Dedifferentiated amniotic fluid mesenchymal stem cell (primary cell): ENCODE measurements at regions not wholly inside any gene's neighbourhood (a gene's known extent, or its start where the extent isn't known, plus 50 kb on each side); places are given as distances from the start of the nearest gene placed in this dataset.
"Not testable (repeated sequence)": the region's sequence is repeated elsewhere in the genome, so short reads cannot be mapped to it uniquely, and the experiment has no call there.

Experiments
- DNase-seq: peaks from one replicate; pipeline ENCODE4 v3.0.0-alpha.2; 2016; ENCODE audit errors: extremely low spot score

DNA sequence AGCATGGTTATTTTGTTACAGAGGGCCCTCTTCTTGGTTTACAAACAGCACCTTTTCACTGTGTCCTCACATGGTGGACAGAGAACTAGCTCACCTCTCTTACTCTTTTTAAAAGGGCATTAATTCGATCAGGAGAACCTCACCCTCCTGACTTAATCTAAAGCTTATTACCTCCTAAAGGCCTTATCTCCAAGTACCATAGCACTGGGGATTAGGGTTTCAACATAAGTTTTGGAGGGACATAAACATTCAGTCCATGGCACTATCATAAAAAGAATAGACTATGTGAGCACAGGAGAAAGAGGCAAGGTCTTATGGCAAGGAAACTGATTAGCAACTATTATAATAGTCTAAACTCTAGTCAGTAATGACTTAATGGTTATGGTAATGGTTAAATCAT, 736.2 kb upstream of the ADGRB3 start:
- no peak for DNase-seq

DNA sequence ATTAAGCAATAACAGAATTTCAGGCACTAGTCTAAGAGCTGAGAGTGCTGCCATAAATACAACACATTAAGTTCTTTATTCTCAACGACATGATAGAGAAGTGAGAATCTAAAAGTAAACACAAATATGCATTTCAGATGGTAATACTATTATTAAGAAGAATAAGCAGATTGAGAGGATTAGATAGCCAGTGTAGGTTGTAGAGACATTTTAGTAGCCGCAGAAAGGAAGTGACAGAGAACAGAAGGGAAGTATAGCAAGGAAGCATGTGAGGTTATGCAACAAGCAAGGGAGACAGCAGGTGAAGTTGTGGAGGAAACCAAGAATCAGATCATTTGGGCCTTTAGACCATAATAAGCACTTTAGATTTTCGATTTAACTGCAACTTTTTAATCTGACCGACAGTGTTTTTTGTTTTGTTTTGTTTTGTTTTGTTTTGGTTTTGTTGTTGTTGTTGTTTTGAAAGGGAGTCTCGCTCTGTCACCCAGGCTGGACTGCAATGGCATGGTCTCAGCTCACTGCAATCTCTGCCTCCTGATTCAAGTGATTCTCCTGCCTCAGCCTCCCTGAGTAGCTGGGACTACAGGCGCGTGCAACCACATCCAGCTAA, 737.0 kb upstream of the ADGRB3 start:
- DNase-seq, result no peak

- DNase-seq, result no peak
Observed at GRCh38 chr6:67896476-67896875, 738.6 kb upstream of the ADGRB3 start.

DNA sequence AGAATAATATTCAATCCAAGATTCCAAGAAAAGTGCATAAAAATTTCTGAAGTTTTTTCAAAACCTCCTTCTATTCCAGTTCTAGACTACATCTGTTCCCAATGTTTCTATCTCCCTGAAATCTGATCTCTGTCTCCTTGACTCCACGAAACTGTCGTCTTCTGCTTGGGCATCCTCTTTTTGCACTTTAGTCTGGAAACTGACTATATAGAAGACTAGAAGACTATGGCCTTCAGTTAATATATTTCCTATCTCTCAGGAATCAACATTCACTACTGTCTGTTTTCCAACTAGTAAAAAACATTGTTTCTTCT, 745.4 kb upstream of the ADGRB3 start:
- no peak for DNase-seq

DNA sequence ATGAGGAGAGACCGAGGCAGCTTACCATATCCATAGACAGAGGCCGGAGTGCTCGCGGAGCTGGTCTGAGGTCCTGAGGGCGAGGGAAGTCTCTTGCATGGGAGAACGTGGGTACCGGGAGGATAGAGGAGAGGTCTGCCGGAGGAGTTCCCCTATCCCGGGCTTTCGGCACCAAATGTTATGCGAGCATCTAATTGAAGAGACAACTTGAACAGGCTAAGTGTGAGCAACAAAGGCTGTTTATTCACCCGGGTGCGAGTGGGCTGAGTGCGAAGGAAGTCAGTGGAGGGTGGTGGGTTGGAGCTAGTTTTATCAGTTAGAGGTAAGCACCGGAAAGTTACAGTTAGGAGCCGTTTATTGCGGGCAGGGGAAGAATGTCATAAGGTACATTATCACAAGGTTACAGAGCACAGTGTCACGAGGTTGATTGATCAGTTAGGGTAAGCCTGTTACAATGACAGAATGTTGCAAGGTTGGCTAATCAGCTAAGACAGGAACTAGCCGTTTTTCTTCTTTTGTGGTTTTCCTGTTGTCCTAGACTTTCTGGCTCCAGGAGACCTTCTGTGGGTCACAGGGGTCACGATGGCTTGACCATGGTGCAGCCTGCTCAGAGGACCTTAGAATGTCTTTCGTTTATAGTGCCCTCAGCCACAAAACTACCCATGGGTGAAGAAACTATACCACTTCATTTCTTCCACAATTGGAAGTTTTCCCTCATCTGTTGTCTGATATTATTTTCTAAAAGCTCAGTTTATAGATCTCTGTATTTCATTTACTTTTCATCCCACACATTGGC, 746.0 kb upstream of the ADGRB3 start:
- no peak for DNase-seq

- DNase-seq, result no peak
Observed at GRCh38 chr6:67888546-67888885, 746.6 kb upstream of the ADGRB3 start.

DNA sequence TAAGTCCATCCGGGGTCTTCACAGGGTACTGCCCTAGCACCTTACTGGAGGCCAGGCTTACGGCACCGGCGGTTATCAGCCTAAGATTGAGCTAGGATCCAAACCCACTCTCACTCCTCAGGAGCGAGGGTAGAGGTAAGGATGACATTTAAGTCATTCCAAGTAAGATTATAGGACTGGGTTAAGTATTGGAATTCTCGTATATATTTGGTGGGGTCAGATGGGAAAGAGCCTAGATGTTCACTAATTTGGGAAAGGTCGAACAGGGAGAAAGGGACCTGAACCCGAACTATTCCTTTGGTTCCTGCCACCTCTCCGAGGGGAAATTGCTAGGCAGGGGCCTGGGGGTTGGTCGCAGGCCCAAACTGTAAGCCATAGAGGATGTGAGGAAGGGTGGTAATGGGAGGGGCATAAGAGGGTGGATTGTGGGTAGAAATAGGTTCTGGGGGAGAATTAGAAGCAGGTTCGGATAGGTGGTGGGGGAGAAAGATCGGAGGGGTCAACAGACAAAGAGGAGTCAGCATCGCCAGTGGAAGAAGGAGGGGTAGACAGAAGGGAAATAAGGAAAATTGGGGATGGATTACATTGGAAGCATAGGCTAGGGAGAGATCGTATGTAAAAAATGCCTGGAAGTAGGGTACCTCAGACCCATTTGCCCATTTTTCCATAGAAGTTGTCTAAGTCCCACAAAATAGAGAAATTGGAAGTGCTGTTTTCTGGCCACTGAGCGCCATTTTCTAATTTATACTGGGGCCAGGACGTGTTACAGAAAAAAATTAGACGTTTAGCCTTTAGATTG, 747.1 kb upstream of the ADGRB3 start:
- no peak for DNase-seq

GRCh38 chr6:67887419-67887746, 747.7 kb upstream of the ADGRB3 start:
- DNase-seq, result no peak

DNA sequence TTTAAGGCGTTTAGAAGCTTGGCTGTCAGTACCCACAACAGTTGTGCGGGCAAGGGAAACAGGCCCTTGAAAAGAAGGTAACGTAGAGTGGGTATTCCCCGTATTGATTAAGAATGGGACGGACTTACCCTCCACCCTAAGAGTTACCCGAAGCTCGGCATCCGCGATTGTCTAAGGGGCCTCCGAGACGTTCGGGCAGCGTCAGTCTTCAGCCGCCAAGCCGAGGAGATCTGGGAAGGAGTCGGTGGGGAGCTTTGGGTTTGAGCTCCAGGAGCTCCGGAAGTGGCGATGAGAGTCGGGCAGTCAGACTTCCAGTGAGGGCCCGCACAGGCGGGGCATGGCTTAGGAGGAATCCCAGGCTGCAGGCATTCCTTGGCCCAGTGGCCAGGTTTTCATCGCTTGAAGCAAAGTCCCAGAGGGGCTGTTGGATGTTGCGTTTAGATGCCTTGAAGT, 748.2 kb upstream of the ADGRB3 start:
- no peak for DNase-seq

DNA sequence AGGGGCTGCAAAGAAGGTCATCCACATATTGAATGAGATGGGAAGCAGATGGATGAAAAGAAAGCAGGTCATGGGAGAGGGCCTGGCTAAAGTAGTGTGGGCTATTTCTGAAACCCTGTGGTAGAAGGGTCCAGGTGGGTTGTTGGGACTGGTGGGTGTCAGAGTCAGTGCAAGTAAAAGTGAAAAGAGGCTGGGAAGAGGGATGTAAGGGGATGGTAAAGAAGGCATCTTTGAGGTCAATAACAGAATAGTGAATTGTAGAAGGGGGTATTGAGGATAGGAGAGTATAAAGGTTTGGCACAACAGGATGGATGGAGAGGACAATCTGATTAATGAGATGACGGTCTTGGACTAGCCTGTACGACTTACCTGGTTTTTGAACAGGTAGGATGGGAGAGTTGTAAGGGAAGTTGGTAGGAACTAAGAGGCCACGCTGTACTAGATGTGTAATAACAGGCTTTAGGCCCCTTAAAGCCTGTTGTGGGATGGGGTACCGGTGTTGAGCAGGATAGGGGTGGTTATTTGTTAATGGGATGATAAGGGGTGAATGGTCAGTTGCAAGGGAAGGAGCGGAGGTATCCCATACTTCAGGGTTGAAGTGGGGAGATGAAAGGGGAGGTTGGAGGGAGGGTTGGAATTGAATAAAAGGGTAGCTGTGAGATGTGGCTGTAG, 748.9 kb upstream of the ADGRB3 start:
- no peak for DNase-seq

- no peak for DNase-seq
Observed at GRCh38 chr6:67885081-67886033, 749.7 kb upstream of the ADGRB3 start.

GRCh38 chr6:67884442-67884841, 750.6 kb upstream of the ADGRB3 start:
- DNase-seq, result no peak

DNA sequence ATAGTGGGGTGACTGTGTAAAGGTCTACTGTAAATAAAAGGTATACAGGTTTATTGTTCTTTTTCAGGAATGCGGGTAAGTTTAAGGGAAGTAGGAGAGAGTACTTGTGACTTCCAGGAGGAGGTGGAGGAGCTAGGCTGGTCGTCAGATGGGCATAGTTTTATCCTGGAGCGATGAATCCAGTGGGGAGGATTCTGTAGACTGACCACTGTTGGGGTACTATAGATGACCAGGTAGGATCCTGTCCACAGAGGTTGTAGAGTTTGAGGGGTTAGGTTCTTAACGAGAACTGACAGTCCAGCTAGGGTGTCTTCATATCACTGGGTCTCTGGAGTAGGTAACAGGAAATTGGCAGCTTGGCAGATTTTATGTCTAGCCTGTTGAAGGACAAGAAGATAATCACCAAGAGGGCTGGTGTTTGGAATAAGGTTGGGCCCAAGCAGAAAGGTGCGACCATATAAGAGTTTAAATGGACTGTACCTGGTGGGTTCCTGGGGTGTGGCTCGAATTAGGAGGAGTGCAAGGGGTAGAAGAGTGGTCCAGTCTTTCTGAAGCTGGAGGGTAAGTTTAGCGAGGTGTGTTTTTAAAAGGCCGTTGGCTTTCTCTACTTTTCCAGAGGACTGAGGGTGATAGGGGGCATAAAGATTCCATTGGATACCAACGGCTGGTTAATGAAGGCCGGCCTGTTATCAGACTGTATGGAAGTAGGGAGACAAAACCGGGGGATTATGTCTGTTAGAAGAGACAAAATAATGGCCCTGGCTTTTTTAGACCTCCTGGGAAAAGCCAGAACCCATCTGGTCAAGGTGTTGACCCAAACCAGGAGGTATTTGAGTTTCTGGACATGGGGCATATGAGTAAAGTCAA, 751.3 kb upstream of the ADGRB3 start:
- no peak for DNase-seq

GRCh38 chr6:67882436-67883311, 752.4 kb upstream of the ADGRB3 start:
- DNase-seq, result no peak

DNA sequence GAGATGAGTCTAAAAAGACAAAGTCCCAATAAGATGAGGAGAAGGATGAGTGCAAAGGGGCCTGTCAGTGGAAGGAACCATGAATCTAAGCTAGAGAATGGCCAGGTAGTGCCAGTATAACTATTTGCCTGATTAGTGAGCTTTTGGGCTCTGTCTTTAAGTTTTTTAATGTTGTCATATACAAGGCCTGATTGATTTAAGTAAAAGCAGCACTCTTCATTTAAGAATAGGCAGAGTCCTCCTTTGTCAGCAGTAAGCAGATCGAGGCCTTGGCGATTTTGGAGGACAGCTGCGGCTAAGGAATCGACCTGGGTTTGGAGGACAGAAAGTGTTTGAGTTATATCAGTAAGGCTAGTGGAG, 753.4 kb upstream of the ADGRB3 start:
- no peak for DNase-seq

- DNase-seq, result no peak
Observed at GRCh38 chr6:67880939-67881705, 754.0 kb upstream of the ADGRB3 start.

GRCh38 chr6:67880343-67880742, 754.7 kb upstream of the ADGRB3 start:
- DNase-seq, result not testable (repeated sequence)

- DNase-seq, result not testable (repeated sequence)
Observed at GRCh38 chr6:67879928-67880327, 755.2 kb upstream of the ADGRB3 start.
